Neutrophil (primary cell): ENCODE measurements at regions not wholly inside any gene's neighbourhood (a gene's known extent, or its start where the extent isn't known, plus 50 kb on each side); places are given as distances from the start of the nearest gene placed in this dataset.
"Not testable (repeated sequence)": the region's sequence is repeated elsewhere in the genome, so short reads cannot be mapped to it uniquely, and the experiment has no call there.

ENCODE experiments used
- H3K27ac ChIP-seq: fragments of 200-600 bp; sonication (generic); 2 replicates; pipeline ENCODE4 v1.5.1; 2016; ENCODE audit warnings: mild to moderate bottlenecking, moderate library complexity
- H3K27me3 ChIP-seq: fragments of 200-600 bp; sonication (generic); 2 replicates; pipeline ENCODE4 v1.6.0; 2016; ENCODE audit warnings: mild to moderate bottlenecking
- H3K36me3 ChIP-seq: fragments of 200-600 bp; sonication (generic); 2 replicates; pipeline ENCODE4 v1.5.1; 2017
- H3K4me1 ChIP-seq, 2 experiments: fragments of 200-600 bp in 1 of 2; sonication (generic) in 1 of 2; 1 replicate in 1 of 2; 2 replicates in 1 of 2; pipeline versions ENCODE4 v1.5.1 to v1.6.1; 2013 to 2016; ENCODE audit warnings: low read depth in 1 of 2, low read length in 1 of 2, mild to moderate bottlenecking in 1 of 2, moderate library complexity in 1 of 2; ENCODE audit not compliant: control insufficient read depth in 1 of 2, insufficient read depth in 1 of 2
- H3K4me3 ChIP-seq, 2 experiments: fragments of 200-600 bp in 1 of 2; sonication (generic) in 1 of 2; 1 replicate in 1 of 2; 2 replicates in 1 of 2; pipeline ENCODE4 v1.5.1; 2013 to 2016; ENCODE audit warnings: low read depth in 1 of 2, low read length in 1 of 2, mild to moderate bottlenecking in 1 of 2, moderate library complexity in 1 of 2
- H3K9me3 ChIP-seq: fragments of 200-600 bp; sonication (generic); 2 replicates; pipeline ENCODE4 v1.5.1; 2016
- TF ChIP-seq, protein P1 (sequence below): fragments of 200-600 bp; sonication (generic); IDR thresholded peaks from 2 replicates; pipeline ENCODE4 v1.5.1; 2016; ENCODE audit warnings: antibody characterized with exemption

DNA sequence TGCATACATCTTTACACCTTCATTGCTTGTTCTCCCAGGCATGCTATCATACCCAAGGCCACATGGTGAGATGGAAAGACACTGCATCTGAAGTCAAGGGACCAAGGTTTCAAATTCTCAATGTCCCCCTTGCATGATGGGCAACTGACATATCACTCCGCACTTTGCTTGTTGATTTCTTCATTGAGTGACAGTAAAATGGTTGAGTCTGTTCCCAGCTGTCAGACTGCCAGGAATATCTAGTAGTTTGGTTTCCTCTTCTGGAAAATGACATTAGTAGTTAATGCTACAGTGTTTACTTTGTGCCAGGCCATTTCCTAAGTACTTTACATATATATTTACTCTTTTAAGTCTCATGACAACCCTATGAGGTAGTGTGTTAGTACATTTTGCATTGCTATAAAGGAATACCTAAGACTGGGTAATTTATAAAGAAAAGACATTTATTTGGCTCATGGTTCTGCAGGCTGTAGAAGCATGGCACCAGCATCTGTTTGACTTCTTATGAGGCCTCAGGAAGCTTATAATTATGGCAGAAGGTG is 114.4 kb downstream of the PCSK1 start:
- H3K27me3 ChIP-seq = no peaks in the 10 kb centered on the region
- TF ChIP-seq, protein P1, sequence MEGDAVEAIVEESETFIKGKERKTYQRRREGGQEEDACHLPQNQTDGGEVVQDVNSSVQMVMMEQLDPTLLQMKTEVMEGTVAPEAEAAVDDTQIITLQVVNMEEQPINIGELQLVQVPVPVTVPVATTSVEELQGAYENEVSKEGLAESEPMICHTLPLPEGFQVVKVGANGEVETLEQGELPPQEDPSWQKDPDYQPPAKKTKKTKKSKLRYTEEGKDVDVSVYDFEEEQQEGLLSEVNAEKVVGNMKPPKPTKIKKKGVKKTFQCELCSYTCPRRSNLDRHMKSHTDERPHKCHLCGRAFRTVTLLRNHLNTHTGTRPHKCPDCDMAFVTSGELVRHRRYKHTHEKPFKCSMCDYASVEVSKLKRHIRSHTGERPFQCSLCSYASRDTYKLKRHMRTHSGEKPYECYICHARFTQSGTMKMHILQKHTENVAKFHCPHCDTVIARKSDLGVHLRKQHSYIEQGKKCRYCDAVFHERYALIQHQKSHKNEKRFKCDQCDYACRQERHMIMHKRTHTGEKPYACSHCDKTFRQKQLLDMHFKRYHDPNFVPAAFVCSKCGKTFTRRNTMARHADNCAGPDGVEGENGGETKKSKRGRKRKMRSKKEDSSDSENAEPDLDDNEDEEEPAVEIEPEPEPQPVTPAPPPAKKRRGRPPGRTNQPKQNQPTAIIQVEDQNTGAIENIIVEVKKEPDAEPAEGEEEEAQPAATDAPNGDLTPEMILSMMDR = no peak

DNA sequence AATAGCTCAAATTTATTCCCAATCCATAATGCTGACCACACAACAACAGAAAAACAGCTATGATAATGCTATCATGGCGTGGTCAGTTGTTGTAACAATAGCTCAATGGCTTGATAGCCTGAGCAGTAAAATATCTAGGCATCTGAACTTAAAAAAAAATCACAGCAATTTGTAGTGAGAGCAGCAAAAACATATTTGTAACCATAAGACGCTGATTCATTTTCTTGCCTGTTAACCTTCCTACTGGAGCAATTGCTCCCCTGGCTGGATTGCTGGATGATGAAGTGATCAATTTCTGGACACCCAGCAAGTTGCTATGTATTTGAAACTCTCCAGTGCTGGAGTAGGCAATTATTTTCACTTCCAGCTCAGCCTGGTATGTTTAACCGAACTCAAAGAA is 115.1 kb downstream of the PCSK1 start:
- Histone ChIP-seq H3K27me3 (no peaks in the 10 kb centered on the region), H3K4me3 (no peak overlapping the region), H3K9me3 (no peaks in the 10 kb centered on the region), H3K27ac (no peak overlapping the region), H3K4me1 (no peaks in the 10 kb centered on the region), H3K36me3 (no peaks in the 10 kb centered on the region)
- TF ChIP-seq, protein P1 = no peak

More for the DNA sequence above, 114.4 kb downstream of the PCSK1 start:
- Histone ChIP-seq H3K36me3 (no peaks in the 10 kb centered on the region), H3K4me1 (peaks cover 0 to 5% of the 10 kb centered on the region in 2 experiments), H3K4me3 (no peak overlapping the region), H3K27ac (no peak overlapping the region), H3K9me3 (no peaks in the 10 kb centered on the region)

DNA sequence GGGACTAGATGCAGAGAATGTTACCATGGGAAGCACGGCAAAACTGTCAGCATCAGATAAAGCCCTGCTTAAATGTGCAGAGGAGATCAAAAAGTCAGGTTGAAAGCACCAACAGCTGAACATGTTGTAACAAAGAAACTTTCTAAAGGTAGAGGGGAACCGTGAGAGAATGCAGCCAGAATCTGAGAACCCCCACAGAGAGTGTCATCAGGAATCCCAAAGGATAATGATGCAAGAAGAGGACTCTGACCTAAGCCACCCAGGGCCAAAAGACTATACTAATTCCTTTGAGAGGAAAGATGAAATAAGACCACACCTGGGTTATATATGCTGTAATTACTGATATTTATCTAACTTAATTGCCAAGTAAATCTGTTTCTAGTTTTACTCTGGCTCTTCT is 116.6 kb downstream of the PCSK1 start:
- no peaks in the 10 kb centered on the region for H3K4me1 ChIP-seq
- H3K4me3 ChIP-seq = no peak overlapping the region
- TF ChIP-seq, protein P1 = no peak
- no peaks in the 10 kb centered on the region for H3K36me3 ChIP-seq
- H3K27me3 ChIP-seq = no peaks in the 10 kb centered on the region
- no peak overlapping the region for H3K27ac ChIP-seq
- H3K9me3 ChIP-seq = no peaks in the 10 kb centered on the region

DNA sequence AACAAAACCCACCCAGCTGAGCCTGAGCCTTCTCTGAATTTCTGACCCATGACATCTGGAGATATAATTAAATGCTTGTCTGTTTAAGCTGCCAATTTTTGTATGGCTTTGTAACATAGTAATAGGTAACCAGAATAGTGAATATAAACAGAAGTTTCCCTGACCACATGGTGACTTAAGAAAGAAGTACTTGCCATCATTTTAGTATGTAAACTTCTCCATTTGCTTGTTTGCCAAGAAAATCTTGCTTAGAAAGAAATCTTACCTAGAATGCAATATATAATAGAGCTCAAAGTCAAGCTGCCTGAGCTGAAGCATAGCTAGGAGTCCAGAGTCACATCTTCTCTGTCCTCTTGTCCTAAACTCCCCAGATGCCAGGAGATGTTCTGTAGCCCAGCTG is 117.0 kb downstream of the PCSK1 start:
- Histone ChIP-seq H3K36me3 (no peaks in the 10 kb centered on the region), H3K27ac (no peak overlapping the region), H3K9me3 (no peaks in the 10 kb centered on the region), H3K27me3 (no peaks in the 10 kb centered on the region), H3K4me3 (no peak overlapping the region), H3K4me1 (no peaks in the 10 kb centered on the region)
- TF ChIP-seq, protein P1 = no peak

DNA sequence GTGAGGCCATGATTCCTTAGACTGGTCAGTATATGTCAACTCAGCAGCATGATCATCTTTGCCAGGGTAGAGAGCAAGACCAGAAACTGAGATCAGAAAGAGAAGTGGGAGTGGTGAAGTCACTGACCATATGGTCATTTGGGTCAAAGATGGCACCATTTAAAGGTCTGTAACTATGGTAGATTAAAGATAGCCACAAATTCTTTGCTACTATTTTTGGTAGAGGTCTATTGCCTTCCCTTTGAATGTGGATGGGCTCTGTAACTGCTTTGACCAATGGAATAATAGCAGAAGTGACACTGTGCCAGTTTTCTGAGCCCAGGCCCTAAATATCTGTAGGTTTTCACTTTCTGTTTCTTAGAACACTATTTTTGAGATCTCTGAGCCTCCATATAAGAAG is 117.6 kb downstream of the PCSK1 start:
- H3K27me3 ChIP-seq = no peaks in the 10 kb centered on the region
- no peak overlapping the region for H3K27ac ChIP-seq
- H3K4me1 ChIP-seq = no peaks in the 10 kb centered on the region
- no peak overlapping the region for H3K4me3 ChIP-seq
- no peaks in the 10 kb centered on the region for H3K9me3 ChIP-seq
- TF ChIP-seq, protein P1 = no peak
- no peaks in the 10 kb centered on the region for H3K36me3 ChIP-seq

DNA sequence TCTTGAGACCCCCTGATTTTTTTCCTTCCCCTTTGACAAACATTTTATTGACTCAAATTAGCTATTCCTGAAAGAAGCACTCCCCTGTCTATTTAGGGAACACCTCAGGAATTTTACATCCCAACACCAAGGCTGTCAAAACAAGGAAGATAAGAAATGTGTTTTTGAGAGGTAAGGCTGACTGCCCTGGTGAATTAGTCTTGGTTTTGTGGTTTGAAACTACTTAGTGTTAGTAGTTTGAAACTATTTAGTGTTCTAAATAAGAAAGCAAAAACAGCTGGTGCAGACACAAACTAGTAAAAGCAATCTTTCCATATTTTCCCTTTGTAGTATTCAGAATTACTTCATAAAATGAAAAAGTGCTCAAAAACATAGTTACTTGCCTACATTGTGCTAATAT is 120.7 kb downstream of the PCSK1 start:
- Histone ChIP-seq H3K4me3 (no peak overlapping the region), H3K27me3 (no peaks in the 10 kb centered on the region), H3K36me3 (no peaks in the 10 kb centered on the region), H3K27ac (no peak overlapping the region), H3K9me3 (no peaks in the 10 kb centered on the region), H3K4me1 (no peaks in the 10 kb centered on the region)
- TF ChIP-seq, protein P1 = no peak

DNA sequence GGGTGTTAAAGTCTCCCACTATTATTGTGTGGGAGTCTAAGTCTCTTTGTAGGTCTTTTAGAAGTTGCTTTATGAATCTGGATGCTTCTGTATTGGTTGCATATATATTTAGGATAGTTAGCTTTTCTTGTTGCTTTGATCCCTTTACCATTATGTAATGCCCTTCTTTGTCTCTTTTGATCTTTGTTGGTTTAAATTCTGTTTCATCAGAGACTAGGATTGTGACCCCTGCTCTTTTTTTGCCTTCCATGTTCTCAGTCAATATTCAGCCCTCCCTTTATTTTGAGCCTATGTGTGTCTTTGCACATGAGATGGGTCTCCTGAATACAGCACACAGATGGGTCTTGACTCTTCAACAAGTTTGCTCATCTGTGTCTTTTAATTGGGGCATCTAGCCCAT is 126.0 kb downstream of the PCSK1 start:
- H3K4me3 ChIP-seq, H3K27me3 ChIP-seq, H3K36me3 ChIP-seq, H3K27ac ChIP-seq, H3K9me3 ChIP-seq: not testable (repeated sequence)
- peaks cover 7 to 11% of the 10 kb centered on the region in 2 experiments for H3K4me1 ChIP-seq
